Endothelial cell of umbilical vein (primary cell): ENCODE measurements at regions not wholly inside any gene's neighbourhood (a gene's known extent, or its start where the extent isn't known, plus 50 kb on each side); places are given as distances from the start of the nearest gene placed in this dataset.

ENCODE experiments used
- BruUV-seq: library from RNA; stranded (reverse); fragments of 400-500 nt; replicated peaks from 2 replicates; lab custom pipeline; 2021; lab: Mats Ljungman, UMichigan
- CTCF ChIA-PET: fragments of 300-600, 350-600 bp; sonication (Branson Sonifier 250); formaldehyde crosslinking; loops from one replicate; lab custom pipeline; 2021; ENCODE audit warnings: antibody characterized with exemption, inconsistent platforms; lab: Charles Lee
- POLR2A ChIA-PET: fragments of 300-600, 350-600 bp; sonication (Branson Sonifier 250); formaldehyde crosslinking; loops from one replicate; lab custom pipeline; 2021; ENCODE audit warnings: antibody characterized with exemption, inconsistent platforms; lab: Charles Lee
- DNase-seq: peaks from one replicate; pipeline ENCODE4 v3.0.0-alpha.2; 2011; ENCODE audit warnings: low read depth, low spot score
- FAIRE-seq: peaks from 2 replicates; lab custom pipeline; 2011; peaks lifted over from hg19 to GRCh38; lab: Jason Lieb, UNC
- H2AFZ ChIP-seq: 2 replicates; pipeline ENCODE4 v1.6.0; 2012; ENCODE audit warnings: low read depth, low read length, control low read depth, inconsistent platforms
- H3K27ac ChIP-seq: 2 replicates; pipeline ENCODE4 v1.5.1; 2011; ENCODE audit warnings: low read depth, mild to moderate bottlenecking, control low read depth, low read length, moderate library complexity; ENCODE audit not compliant: insufficient read depth
- H3K27me3 ChIP-seq, 2 experiments: 2 replicates each; pipeline versions ENCODE4 v1.6.0 to v1.6.1; 2011; ENCODE audit warnings: low read length in 2 of 2, mixed read lengths in 1 of 2; ENCODE audit not compliant: control insufficient read depth in 2 of 2, insufficient read depth in 2 of 2
- H3K36me3 ChIP-seq, 2 experiments: 2 replicates in 1 of 2; 3 replicates in 1 of 2; pipeline ENCODE4 v1.5.1; 2011; ENCODE audit warnings: low read length in 2 of 2, mild to moderate bottlenecking in 1 of 2, moderate library complexity in 1 of 2; ENCODE audit not compliant: control insufficient read depth in 2 of 2, insufficient read depth in 2 of 2; ENCODE audit errors: extremely low read depth in 1 of 2
- H3K4me1 ChIP-seq: 3 replicates; pipeline ENCODE4 v1.5.1; 2011; ENCODE audit warnings: mild to moderate bottlenecking, low read length; ENCODE audit not compliant: control insufficient read depth, insufficient read depth; ENCODE audit errors: extremely low read depth
- H3K4me2 ChIP-seq: 2 replicates; pipeline ENCODE4 v1.6.1; 2011; ENCODE audit warnings: low read length, control low read depth, mixed read lengths; ENCODE audit not compliant: insufficient read depth
- H3K4me3 ChIP-seq, 3 experiments: fragments of 200-600 bp in 1 of 3; sonication (generic), shearing (Covaris generic) in 1 of 3; replicated peaks in 1 of 3; 2 replicates each; pipeline ENCODE4 v1.5.1; 2011 to 2016; ENCODE audit warnings: control low read depth in 3 of 3, low read length in 3 of 3, mild to moderate bottlenecking in 2 of 3, inconsistent platforms in 1 of 3, low read depth in 1 of 3, moderate library complexity in 1 of 3; ENCODE audit not compliant: insufficient read depth in 1 of 3
- H3K79me2 ChIP-seq: 2 replicates; pipeline ENCODE4 v1.6.0; 2012; ENCODE audit warnings: low read length, inconsistent platforms; ENCODE audit not compliant: control insufficient read depth, insufficient read depth
- H3K9ac ChIP-seq: replicated peaks from 2 replicates; pipeline ENCODE3; 2011; ENCODE audit warnings: low read length, control low read depth; ENCODE audit not compliant: insufficient read depth; ENCODE audit errors: extremely low read depth
- H3K9me1 ChIP-seq: replicated peaks from 3 replicates; pipeline ENCODE4 v1.6.0; 2011; ENCODE audit warnings: mild to moderate bottlenecking, low read length; ENCODE audit not compliant: control insufficient read depth, insufficient read depth; ENCODE audit errors: extremely low read depth
- H3K9me3 ChIP-seq: replicated peaks from 2 replicates; pipeline ENCODE4 v1.5.1; 2012; ENCODE audit warnings: low read length, inconsistent platforms; ENCODE audit not compliant: control insufficient read depth, insufficient read depth
- H4K20me1 ChIP-seq: replicated peaks from 2 replicates; pipeline ENCODE3; 2011; ENCODE audit warnings: mild to moderate bottlenecking, low read length; ENCODE audit not compliant: control insufficient read depth, insufficient read depth; ENCODE audit errors: extremely low read depth
- EZH2 ChIP-seq: IDR thresholded peaks from 2 replicates; pipeline ENCODE4 v1.6.1; 2012; ENCODE audit warnings: borderline replicate concordance, low read depth, mild to moderate bottlenecking, moderate library complexity, low read length, inconsistent platforms; ENCODE audit not compliant: severe bottlenecking
- FOS ChIP-seq: IDR thresholded peaks from 2 replicates; pipeline ENCODE4 v1.6.1; 2011; ENCODE audit warnings: mild to moderate bottlenecking, low read length, moderate library complexity, borderline replicate concordance; ENCODE audit not compliant: insufficient read depth
- GATA2 ChIP-seq: IDR thresholded peaks from 2 replicates; pipeline ENCODE4 v1.7.0; 2011; ENCODE audit warnings: low read depth, mild to moderate bottlenecking, moderate library complexity, mixed read lengths, low read length; ENCODE audit not compliant: insufficient read length, insufficient read depth
- JUN ChIP-seq: IDR thresholded peaks from 2 replicates; pipeline ENCODE4 v1.6.1; 2011; ENCODE audit warnings: borderline replicate concordance, low read depth; ENCODE audit not compliant: insufficient read length, insufficient read depth
- MYC ChIP-seq: IDR thresholded peaks from one replicate; pipeline ENCODE4 v1.6.1; 2011; ENCODE audit warnings: mild to moderate bottlenecking, low read depth, low read length
- POLR2A ChIP-seq: IDR thresholded peaks from 2 replicates; pipeline ENCODE4 v1.6.1; 2012; ENCODE audit warnings: low read depth, mild to moderate bottlenecking, control low read depth, low read length
- POLR2AphosphoS5 ChIP-seq: IDR thresholded peaks from 2 replicates; pipeline ENCODE4 v1.6.1; 2012; ENCODE audit warnings: low read depth, mild to moderate bottlenecking, control low read depth, low read length, moderate library complexity; ENCODE audit not compliant: insufficient read depth
- dilution Hi-C: fragments of 300-500 bp; cut with MboI; formaldehyde crosslinking; loops from one replicate; pipeline ENCODE4 v1.15.0; 2019; ENCODE audit warnings: low sequenced_read_pairs; ENCODE audit not compliant: extremely low pct_ligation_motif_present
- intact Hi-C: fragments of 100-400 bp; cut with micrococcal nuclease; formaldehyde crosslinking; loops from one replicate; pipeline ENCODE4 v1.10.0; 2022
- TF ChIP-seq, protein P1 (sequence below), 2 donors: IDR thresholded peaks; 1 replicate in 1 of 2; 2 replicates in 1 of 2; pipeline ENCODE4 v1.5.1; 2011; ENCODE audit warnings: low read length in 2 of 2, mild to moderate bottlenecking in 2 of 2, moderate library complexity in 2 of 2, control low read depth in 1 of 2, inconsistent platforms in 1 of 2, low read depth in 1 of 2; ENCODE audit not compliant: insufficient read depth in 1 of 2; ENCODE audit errors: extremely low read depth in 1 of 2
- TF ChIP-seq, protein P2 (sequence below): IDR thresholded peaks from 2 replicates; pipeline ENCODE4 v1.6.1; 2011; ENCODE audit not compliant: insufficient read depth, insufficient read length

DNA sequence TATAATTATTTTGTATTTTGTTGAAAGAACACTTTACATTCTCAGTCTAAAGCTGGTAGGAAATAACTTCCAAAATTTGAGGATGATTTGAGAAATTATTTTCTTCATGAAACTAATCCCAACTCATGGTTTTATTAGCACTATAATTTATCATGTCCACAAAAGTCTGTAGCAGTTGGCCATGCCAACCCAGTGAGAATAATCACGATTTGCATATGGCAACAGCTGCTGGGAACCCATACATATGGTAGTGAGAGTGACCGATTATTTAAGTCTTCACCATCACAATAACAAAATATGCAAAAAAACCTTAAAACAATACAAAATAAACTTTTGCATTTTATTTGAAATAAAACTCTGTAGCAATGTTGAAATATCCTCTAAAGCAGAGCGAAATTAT lies 445.9 kb upstream of the ANO3 start:
- no peak overlapping the region for H3K4me3 ChIP-seq
- no peak for DNase-seq
- H3K9me3 ChIP-seq = no peaks in the 10 kb centered on the region
- BruUV-seq = no TSS peak
- H3K4me2 ChIP-seq = no peak overlapping the region
- no peak for FAIRE-seq
- H3K27me3 ChIP-seq = no peaks in the 10 kb centered on the region
- TF ChIP-seq, protein P1, sequence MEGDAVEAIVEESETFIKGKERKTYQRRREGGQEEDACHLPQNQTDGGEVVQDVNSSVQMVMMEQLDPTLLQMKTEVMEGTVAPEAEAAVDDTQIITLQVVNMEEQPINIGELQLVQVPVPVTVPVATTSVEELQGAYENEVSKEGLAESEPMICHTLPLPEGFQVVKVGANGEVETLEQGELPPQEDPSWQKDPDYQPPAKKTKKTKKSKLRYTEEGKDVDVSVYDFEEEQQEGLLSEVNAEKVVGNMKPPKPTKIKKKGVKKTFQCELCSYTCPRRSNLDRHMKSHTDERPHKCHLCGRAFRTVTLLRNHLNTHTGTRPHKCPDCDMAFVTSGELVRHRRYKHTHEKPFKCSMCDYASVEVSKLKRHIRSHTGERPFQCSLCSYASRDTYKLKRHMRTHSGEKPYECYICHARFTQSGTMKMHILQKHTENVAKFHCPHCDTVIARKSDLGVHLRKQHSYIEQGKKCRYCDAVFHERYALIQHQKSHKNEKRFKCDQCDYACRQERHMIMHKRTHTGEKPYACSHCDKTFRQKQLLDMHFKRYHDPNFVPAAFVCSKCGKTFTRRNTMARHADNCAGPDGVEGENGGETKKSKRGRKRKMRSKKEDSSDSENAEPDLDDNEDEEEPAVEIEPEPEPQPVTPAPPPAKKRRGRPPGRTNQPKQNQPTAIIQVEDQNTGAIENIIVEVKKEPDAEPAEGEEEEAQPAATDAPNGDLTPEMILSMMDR (IDR thresholded peaks at IDR 0.05; ENCODE audit: extremely low read depth in 1 of 2, insufficient read depth in 1 of 2, low read depth in 1 of 2, low read length in 2 of 2) = no peak
- TF ChIP-seq GATA2 (no peak), EZH2 (no peak), JUN (no peak), FOS (no peak), MYC (no peak), POLR2AphosphoS5 (no peak), POLR2A (no peak)
- TF ChIP-seq, protein P2, sequence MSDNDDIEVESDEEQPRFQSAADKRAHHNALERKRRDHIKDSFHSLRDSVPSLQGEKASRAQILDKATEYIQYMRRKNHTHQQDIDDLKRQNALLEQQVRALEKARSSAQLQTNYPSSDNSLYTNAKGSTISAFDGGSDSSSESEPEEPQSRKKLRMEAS = no peak
- no peaks in the 10 kb centered on the region for H3K79me2 ChIP-seq
- H2AFZ ChIP-seq = no peak overlapping the region
- dilution Hi-C loops (no loop called here), intact Hi-C loops (no loop called here)
- H3K36me3 ChIP-seq = no peaks in the 10 kb centered on the region
- ChIA-PET CTCF (no interaction called here), POLR2A (no interaction called here)
- H4K20me1 ChIP-seq = no peaks in the 10 kb centered on the region
- H3K9ac ChIP-seq = no peak overlapping the region
- H3K9me1 ChIP-seq = no peaks in the 10 kb centered on the region
- H3K27ac ChIP-seq = no peak overlapping the region
- no peaks in the 10 kb centered on the region for H3K4me1 ChIP-seq
